ENCODE measurements at regions not wholly inside any gene's neighbourhood (a gene's known extent, or its start where the extent isn't known, plus 50 kb on each side); places are given as distances from the start of the nearest gene placed in this dataset.

- TF ChIP-seq ATF3 (IDR thresholded peaks at IDR 0.05; ENCODE audit: insufficient read depth, low read depth, low read length) (no peak), HDAC2 (IDR thresholded peaks at IDR 0.05; ENCODE audit: borderline replicate concordance in 1 of 2, low read depth in 2 of 2, low read length in 2 of 2) (no peak)
Measured at GRCh38 chr18:61256291-61256690, 76.9 kb upstream of the CDH20 start (continued).

Data from H1 (cell line).